SK-N-SH treated with all-trans-retinoic acid at 6 μM for 48 hours (cell line): ENCODE measurements at regions not wholly inside any gene's neighbourhood (a gene's known extent, or its start where the extent isn't known, plus 50 kb on each side); places are given as distances from the start of the nearest gene placed in this dataset.

Experiments
- ATAC-seq: fragments of 200-7000 bp; cut with Tn5 transposase; 3 replicates; pipeline ENCODE4 v1.9.1; 2020; ENCODE audit warnings: mild to moderate bottlenecking, moderate library complexity
- ARNTL ChIP-seq: fragments of 450-650 bp; formaldehyde crosslinking; IDR thresholded peaks from 2 replicates; pipeline ENCODE4 v1.5.0; 2020; ENCODE audit warnings: low read depth, mild to moderate bottlenecking, moderate library complexity, borderline replicate concordance
- BACH2 ChIP-seq: fragments of 250-450 bp; sonication (Bioruptor Pico); IDR thresholded peaks from 2 replicates; pipeline ENCODE4 v1.9.0; 2021; ENCODE audit warnings: mild to moderate bottlenecking, borderline replicate concordance
- CSDC2 ChIP-seq: fragments of 250-450 bp; sonication (Bioruptor Pico); IDR thresholded peaks from 2 replicates; pipeline ENCODE4 v1.5.0; 2020; ENCODE audit warnings: mild to moderate bottlenecking, moderate library complexity
- ESRRG ChIP-seq: fragments of 250-450 bp; sonication (Bioruptor Pico); IDR thresholded peaks from 2 replicates; pipeline ENCODE4 v1.6.1; 2021; ENCODE audit warnings: mild to moderate bottlenecking
- GLIS3 ChIP-seq: fragments of 250-450 bp; sonication (Bioruptor Pico); IDR thresholded peaks from 2 replicates; pipeline ENCODE4 v1.5.0; 2020; ENCODE audit warnings: mild to moderate bottlenecking, moderate library complexity
- ISL1 ChIP-seq: fragments of 250-450 bp; sonication (Bioruptor Pico); IDR thresholded peaks from 2 replicates; pipeline ENCODE4 v2.1.2; 2022; ENCODE audit warnings: mild to moderate bottlenecking, moderate library complexity
- PPARA ChIP-seq: fragments of 250-450 bp; sonication (Bioruptor Pico); IDR thresholded peaks from 2 replicates; pipeline ENCODE4 v1.5.0; 2020; ENCODE audit warnings: mild to moderate bottlenecking, borderline replicate concordance
- RARB ChIP-seq: fragments of 250-450 bp; sonication (Bioruptor Pico); IDR thresholded peaks from 2 replicates; pipeline ENCODE4 v1.8.0; 2021; ENCODE audit warnings: mild to moderate bottlenecking, moderate library complexity
- SNAI2 ChIP-seq: fragments of 250-450 bp; sonication (Bioruptor Pico); IDR thresholded peaks from 2 replicates; pipeline ENCODE4 v1.5.0; 2020; ENCODE audit warnings: mild to moderate bottlenecking, moderate library complexity
- TCF4 ChIP-seq: fragments of 250-450 bp; sonication (Bioruptor Pico); IDR thresholded peaks from 2 replicates; pipeline ENCODE4 v1.8.0; 2021; ENCODE audit warnings: mild to moderate bottlenecking, moderate library complexity, borderline replicate concordance
- ZC3H10 ChIP-seq: fragments of 250-450 bp; sonication (Bioruptor Pico); IDR thresholded peaks from 2 replicates; pipeline ENCODE4 v1.5.1; 2021; ENCODE audit warnings: mild to moderate bottlenecking, moderate library complexity
- ZFP3 ChIP-seq: fragments of 250-450 bp; sonication (Bioruptor Pico); IDR thresholded peaks from 2 replicates; pipeline ENCODE4 v1.5.0; 2020; ENCODE audit warnings: mild to moderate bottlenecking, moderate library complexity
- ZFP30 ChIP-seq: fragments of 450-650 bp; formaldehyde crosslinking; IDR thresholded peaks from 2 replicates; pipeline ENCODE4 v1.5.0; 2022; ENCODE audit warnings: mild to moderate bottlenecking, moderate library complexity
- ZNF70 ChIP-seq: fragments of 450-650 bp; formaldehyde crosslinking; IDR thresholded peaks from 2 replicates; pipeline ENCODE4 v1.5.0; 2020; ENCODE audit warnings: mild to moderate bottlenecking, moderate library complexity
- ZNF8 ChIP-seq: fragments of 450-650 bp; formaldehyde crosslinking; IDR thresholded peaks from 2 replicates; pipeline ENCODE4 v1.5.0; 2020; ENCODE audit warnings: mild to moderate bottlenecking, moderate library complexity
- TF ChIP-seq, protein P1 (sequence below): fragments of 250-450 bp; sonication (Bioruptor Pico); IDR thresholded peaks from 2 replicates; pipeline ENCODE4 v1.8.0; 2021; ENCODE audit warnings: low read depth, mild to moderate bottlenecking, moderate library complexity, borderline replicate concordance
- TF ChIP-seq, protein P2 (sequence below): fragments of 250-450 bp; sonication (Bioruptor Pico); IDR thresholded peaks from 2 replicates; pipeline ENCODE4 v1.5.0; 2020; ENCODE audit warnings: mild to moderate bottlenecking, moderate library complexity
- TF ChIP-seq, protein P3 (sequence below): fragments of 250-450 bp; sonication (Bioruptor Pico); IDR thresholded peaks from 2 replicates; pipeline ENCODE4 v1.5.1; 2020; ENCODE audit warnings: low read depth, mild to moderate bottlenecking, moderate library complexity
- TF ChIP-seq, protein P4 (sequence below): fragments of 250-450 bp; sonication (Bioruptor Pico); IDR thresholded peaks from 2 replicates; pipeline ENCODE4 v1.8.0; 2020; ENCODE audit warnings: mild to moderate bottlenecking, moderate library complexity, borderline replicate concordance

DNA sequence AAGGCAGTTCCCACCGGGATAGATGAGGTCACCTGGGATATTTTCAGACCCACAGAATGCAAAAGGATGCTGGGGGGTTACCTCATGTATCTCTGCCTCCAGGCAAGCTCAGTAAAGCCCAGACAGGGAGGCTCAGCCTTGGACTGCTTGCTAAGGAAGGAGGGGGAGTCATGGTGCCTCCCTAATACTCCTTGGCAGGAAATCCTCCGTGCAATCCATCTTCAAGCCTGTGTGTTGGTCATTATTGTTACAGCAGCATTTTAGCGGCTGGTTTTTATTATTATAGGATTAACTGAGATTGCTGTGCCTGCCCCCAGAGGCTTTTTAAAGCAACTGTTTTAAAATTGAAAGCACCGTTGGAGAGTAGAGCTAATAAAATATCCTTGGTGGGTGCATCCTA, 188.5 kb upstream of the UBL3 start (continued):
- TF ChIP-seq, protein P1, sequence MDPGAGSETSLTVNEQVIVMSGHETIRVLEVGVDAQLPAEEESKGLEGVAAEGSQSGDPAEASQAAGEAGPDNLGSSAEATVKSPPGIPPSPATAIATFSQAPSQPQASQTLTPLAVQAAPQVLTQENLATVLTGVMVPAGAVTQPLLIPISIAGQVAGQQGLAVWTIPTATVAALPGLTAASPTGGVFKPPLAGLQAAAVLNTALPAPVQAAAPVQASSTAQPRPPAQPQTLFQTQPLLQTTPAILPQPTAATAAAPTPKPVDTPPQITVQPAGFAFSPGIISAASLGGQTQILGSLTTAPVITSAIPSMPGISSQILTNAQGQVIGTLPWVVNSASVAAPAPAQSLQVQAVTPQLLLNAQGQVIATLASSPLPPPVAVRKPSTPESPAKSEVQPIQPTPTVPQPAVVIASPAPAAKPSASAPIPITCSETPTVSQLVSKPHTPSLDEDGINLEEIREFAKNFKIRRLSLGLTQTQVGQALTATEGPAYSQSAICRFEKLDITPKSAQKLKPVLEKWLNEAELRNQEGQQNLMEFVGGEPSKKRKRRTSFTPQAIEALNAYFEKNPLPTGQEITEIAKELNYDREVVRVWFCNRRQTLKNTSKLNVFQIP (CRISPR knock-in tag): no peak
- TF ChIP-seq TCF4 (CRISPR knock-in tag): no peak
- no peak for TF ChIP-seq ESRRG (CRISPR knock-in tag)
- TF ChIP-seq, all 23 proteins: peak for 0

DNA sequence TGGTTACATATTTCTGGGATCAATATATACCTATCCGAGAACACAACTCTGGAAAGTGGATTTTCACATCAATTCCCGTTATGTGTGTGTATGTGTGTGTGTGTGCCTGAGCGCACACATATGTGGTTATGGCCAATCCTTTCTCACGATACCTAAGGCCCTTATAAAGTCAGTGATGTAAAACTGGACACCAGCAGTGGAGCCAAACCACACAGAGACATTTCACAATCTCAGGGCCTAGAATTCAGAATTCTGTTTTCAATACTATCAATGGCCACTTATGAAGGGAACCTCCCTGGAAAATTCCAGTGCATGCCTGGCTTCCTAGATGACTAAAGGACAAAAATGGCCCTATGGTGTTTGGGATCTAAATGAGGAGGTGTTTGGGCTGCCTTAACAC, 187.3 kb upstream of the UBL3 start:
- no peak for ATAC-seq

DNA sequence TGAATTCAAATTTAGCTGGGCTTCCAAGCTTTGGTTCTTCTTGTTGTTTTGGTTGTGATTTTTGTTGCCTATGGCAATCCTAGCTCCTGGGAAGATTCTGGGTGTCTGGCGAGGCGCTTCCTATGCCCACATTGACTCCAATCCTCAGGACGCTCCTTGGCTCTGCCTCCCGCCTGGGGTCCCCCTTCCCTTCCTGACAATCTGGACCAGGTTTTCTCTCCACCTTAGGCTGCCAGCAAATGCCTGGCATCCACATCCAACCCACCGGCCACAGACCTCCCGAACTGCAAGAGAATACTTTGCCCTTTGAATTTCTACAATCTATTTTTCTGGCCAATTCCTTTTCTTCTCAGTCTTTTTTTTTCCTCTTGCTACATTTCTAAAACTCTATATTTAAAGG, 186.9 kb upstream of the UBL3 start:
- ATAC-seq: no peak
- TF ChIP-seq ZC3H10 (CRISPR knock-in tag) (no peak), RARB (CRISPR knock-in tag) (no peak), ZFP30 (CRISPR knock-in tag) (no peak), ISL1 (CRISPR knock-in tag) (no peak), CSDC2 (CRISPR knock-in tag) (no peak), BACH2 (no peak), ZNF8 (CRISPR knock-in tag) (no peak), TCF4 (CRISPR knock-in tag) (no peak)
- TF ChIP-seq, protein P2, sequence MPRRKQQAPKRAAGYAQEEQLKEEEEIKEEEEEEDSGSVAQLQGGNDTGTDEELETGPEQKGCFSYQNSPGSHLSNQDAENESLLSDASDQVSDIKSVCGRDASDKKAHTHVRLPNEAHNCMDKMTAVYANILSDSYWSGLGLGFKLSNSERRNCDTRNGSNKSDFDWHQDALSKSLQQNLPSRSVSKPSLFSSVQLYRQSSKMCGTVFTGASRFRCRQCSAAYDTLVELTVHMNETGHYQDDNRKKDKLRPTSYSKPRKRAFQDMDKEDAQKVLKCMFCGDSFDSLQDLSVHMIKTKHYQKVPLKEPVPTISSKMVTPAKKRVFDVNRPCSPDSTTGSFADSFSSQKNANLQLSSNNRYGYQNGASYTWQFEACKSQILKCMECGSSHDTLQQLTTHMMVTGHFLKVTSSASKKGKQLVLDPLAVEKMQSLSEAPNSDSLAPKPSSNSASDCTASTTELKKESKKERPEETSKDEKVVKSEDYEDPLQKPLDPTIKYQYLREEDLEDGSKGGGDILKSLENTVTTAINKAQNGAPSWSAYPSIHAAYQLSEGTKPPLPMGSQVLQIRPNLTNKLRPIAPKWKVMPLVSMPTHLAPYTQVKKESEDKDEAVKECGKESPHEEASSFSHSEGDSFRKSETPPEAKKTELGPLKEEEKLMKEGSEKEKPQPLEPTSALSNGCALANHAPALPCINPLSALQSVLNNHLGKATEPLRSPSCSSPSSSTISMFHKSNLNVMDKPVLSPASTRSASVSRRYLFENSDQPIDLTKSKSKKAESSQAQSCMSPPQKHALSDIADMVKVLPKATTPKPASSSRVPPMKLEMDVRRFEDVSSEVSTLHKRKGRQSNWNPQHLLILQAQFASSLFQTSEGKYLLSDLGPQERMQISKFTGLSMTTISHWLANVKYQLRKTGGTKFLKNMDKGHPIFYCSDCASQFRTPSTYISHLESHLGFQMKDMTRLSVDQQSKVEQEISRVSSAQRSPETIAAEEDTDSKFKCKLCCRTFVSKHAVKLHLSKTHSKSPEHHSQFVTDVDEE (CRISPR knock-in tag): no peak
- TF ChIP-seq, protein P1 (CRISPR knock-in tag): no peak
- TF ChIP-seq, protein P3, sequence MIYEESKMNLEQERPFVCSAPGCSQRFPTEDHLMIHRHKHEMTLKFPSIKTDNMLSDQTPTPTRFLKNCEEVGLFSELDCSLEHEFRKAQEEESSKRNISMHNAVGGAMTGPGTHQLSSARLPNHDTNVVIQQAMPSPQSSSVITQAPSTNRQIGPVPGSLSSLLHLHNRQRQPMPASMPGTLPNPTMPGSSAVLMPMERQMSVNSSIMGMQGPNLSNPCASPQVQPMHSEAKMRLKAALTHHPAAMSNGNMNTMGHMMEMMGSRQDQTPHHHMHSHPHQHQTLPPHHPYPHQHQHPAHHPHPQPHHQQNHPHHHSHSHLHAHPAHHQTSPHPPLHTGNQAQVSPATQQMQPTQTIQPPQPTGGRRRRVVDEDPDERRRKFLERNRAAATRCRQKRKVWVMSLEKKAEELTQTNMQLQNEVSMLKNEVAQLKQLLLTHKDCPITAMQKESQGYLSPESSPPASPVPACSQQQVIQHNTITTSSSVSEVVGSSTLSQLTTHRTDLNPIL (CRISPR knock-in tag): no peak

More for the DNA sequence above, 187.3 kb upstream of the UBL3 start:
- TF ChIP-seq PPARA (CRISPR knock-in tag): no peak
- TF ChIP-seq, protein P1 (CRISPR knock-in tag): no peak
- TF ChIP-seq, protein P2 (CRISPR knock-in tag): no peak
- TF ChIP-seq SNAI2 (CRISPR knock-in tag): no peak
- no peak for TF ChIP-seq ZFP3
- TF ChIP-seq RARB (CRISPR knock-in tag): no peak
- no peak for TF ChIP-seq GLIS3 (CRISPR knock-in tag)
- no peak for TF ChIP-seq CSDC2 (CRISPR knock-in tag)
- TF ChIP-seq ZNF70: no peak
- TF ChIP-seq, protein P4, sequence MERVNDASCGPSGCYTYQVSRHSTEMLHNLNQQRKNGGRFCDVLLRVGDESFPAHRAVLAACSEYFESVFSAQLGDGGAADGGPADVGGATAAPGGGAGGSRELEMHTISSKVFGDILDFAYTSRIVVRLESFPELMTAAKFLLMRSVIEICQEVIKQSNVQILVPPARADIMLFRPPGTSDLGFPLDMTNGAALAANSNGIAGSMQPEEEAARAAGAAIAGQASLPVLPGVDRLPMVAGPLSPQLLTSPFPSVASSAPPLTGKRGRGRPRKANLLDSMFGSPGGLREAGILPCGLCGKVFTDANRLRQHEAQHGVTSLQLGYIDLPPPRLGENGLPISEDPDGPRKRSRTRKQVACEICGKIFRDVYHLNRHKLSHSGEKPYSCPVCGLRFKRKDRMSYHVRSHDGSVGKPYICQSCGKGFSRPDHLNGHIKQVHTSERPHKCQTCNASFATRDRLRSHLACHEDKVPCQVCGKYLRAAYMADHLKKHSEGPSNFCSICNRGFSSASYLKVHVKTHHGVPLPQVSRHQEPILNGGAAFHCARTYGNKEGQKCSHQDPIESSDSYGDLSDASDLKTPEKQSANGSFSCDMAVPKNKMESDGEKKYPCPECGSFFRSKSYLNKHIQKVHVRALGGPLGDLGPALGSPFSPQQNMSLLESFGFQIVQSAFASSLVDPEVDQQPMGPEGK (CRISPR knock-in tag): no peak
- TF ChIP-seq, protein P3 (CRISPR knock-in tag): no peak
- no peak for TF ChIP-seq ARNTL
- TF ChIP-seq ZNF8 (CRISPR knock-in tag): no peak
- no peak for TF ChIP-seq ISL1 (CRISPR knock-in tag)
